Transverse colon (tissue), 4 donors: ENCODE measurements at regions not wholly inside any gene's neighbourhood (a gene's known extent, or its start where the extent isn't known, plus 50 kb on each side); places are given as distances from the start of the nearest gene placed in this dataset.

Experiments used
- CTCF ChIP-seq, 5 experiments: fragments of 200-600 bp in 3 of 5; fragments of 450-650 bp in 2 of 5; sonication (generic) in 3 of 5; IDR thresholded peaks; 1 replicate in 2 of 5; 2 replicates in 3 of 5; pipeline ENCODE4 v1.5.1; 2016 to 2017; ENCODE audit warnings: antibody characterized with exemption in 5 of 5, inconsistent platforms in 3 of 5, mild to moderate bottlenecking in 2 of 5, moderate library complexity in 1 of 5
- EP300 ChIP-seq: sonication (generic); formaldehyde crosslinking; IDR thresholded peaks from one replicate; pipeline ENCODE4 v1.6.1; 2017; ENCODE audit warnings: antibody characterized with exemption, low read depth
- POLR2A ChIP-seq: fragments of 450-650 bp; IDR thresholded peaks from one replicate; pipeline ENCODE4 v1.6.1; 2016; ENCODE audit warnings: antibody characterized with exemption, mild to moderate bottlenecking, moderate library complexity
- POLR2AphosphoS5 ChIP-seq, 3 donors: sonication (generic); formaldehyde crosslinking; IDR thresholded peaks; one replicate each; pipeline ENCODE4 v1.6.1; 2016; ENCODE audit warnings: antibody characterized with exemption in 3 of 3

- TF ChIP-seq POLR2A, result no peak
- TF ChIP-seq CTCF (IDR thresholded peaks at IDR 0.05), result no peak
- no peak for TF ChIP-seq EP300
- no peak for TF ChIP-seq POLR2AphosphoS5 (IDR thresholded peaks at IDR 0.05)
Observed at GRCh38 chr3:30226601-30227151, 379.7 kb upstream of the TGFBR2 start.
